ENCODE measurements at regions not wholly inside any gene's neighbourhood (a gene's known extent, or its start where the extent isn't known, plus 50 kb on each side); places are given as distances from the start of the nearest gene placed in this dataset.

GRCh38 chr17:6343191-6343590, 91.7 kb downstream of the AIPL1 start:
- TF ChIP-seq CTCF (IDR thresholded peaks at IDR 0.05) (no peak), POLR2A (IDR thresholded peaks at IDR 0.05) (no peak)

All from lower leg skin (tissue), 3 donors.